GM12873 (cell line): ENCODE measurements at regions not wholly inside any gene's neighbourhood (a gene's known extent, or its start where the extent isn't known, plus 50 kb on each side); places are given as distances from the start of the nearest gene placed in this dataset.

Experiments
- CTCF ChIP-seq: IDR thresholded peaks from 2 replicates; pipeline ENCODE4 v1.5.1; 2012; ENCODE audit warnings: low read depth, mild to moderate bottlenecking, moderate library complexity, low read length, control low read depth; ENCODE audit not compliant: insufficient read depth; ENCODE audit errors: missing control alignments

DNA sequence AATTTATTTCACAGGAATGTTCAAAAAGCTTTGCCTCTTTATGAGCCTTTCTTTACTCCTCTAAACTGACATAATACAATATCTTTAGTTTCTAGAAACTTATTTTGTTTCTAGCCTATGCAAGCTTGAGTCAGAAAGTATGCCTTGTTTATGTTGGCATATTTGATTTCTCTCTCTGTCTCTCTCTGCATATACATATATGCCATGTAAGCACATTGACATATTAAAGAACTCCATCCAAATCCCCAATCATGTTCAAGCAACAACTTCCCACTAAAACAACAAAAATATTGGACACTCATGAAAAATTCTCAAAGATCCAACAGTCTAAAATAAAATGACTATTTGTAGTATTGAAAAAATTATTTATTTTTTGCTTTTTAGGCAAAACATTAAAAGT, 1651.2 kb upstream of the ACVR2A start:
- TF ChIP-seq CTCF = no peak

- TF ChIP-seq CTCF = no peak
Observed at GRCh38 chr2:146189541-146189940, 1655.3 kb upstream of the ACVR2A start.

GRCh38 chr2:146173934-146174333, 1654.0 kb upstream of the ZEB2 start:
- TF ChIP-seq CTCF = no peak

DNA sequence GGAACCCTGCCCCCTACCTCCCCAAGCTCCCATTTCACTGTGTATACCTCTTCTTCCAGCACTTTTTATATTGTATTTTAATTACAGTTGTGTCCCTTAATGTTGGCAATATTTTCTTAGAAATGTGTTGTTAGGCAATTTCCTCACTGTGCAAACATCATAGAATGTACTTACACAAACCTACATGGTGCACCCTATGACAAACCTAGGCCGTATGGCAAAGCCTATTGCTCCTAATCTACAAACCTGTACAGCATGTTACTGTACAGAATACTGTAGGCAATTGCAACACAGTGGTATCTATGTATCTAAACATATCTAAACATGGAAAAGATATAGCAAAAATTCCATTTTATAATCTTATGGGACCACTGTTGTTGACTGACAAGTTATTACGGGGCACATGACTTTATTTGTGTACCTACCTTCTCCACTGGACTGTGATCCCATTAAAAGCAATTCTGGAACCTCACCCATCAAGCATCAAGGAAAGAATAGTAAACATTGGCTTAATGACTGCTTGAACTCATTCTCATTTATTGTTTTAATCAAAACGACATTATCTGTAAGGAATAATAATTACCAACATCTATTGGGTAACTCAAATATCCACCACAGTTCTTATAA, 1641.5 kb upstream of the ZEB2 start:
- TF ChIP-seq CTCF = no peak

DNA sequence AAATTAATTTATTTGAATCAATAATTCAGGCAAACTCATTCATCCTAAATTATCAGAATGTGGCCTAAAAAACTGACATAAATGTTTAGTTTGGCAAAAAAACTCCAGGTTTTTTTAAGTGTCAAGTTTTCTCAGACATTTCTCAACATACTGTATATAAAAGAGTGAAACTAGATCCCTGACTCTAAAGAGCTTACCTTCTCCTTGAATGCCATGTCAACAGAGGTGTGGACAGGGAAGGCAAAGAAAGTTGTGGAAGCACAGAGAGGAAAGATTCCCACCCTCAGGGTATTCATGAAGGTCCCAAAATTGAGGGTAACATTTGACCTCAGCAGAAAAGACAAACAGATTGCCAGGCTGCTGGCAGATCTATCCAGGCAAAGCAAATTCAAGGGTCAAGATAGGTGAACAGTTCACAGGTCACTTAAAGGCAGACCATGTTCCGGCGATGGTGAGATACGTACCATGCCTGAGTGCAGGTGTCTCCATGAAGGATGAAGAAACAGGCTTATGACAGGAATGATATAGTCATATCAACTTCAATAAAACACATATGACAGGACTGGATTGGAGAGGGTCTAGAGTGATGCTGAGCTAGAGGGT, 1638.3 kb upstream of the ZEB2 start:
- no peak for TF ChIP-seq CTCF

DNA sequence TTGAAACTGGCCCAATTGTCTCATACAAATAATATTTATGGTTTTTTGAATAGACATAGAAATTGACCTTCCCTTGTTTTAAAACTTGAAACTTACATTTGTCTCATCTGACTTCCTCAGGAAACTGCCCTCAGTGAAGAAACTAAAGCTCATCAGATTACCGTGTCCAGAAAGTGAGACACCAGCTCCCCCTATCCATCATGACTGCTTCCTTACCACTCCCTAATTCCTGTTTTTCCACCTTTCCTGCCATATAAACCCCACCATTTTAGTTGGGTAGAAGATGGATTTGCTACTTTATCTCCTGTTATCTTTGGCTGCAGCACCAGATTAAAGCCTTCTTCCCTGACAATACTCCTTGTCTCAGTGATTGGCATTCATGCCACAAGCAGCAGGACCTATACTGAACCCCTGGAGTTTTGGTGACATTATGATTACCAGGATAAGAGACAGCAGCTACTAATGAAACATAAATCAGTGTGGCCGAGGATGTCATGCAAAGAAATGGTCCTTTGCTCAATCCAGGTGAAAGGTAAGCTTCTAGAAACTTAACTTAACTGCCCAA, 1627.6 kb upstream of the ZEB2 start:
- no peak for TF ChIP-seq CTCF

GRCh38 chr2:146143971-146144370, 1624.1 kb upstream of the ZEB2 start:
- no peak for TF ChIP-seq CTCF
